Mesodermal cell (in vitro differentiated cells): ENCODE measurements at regions not wholly inside any gene's neighbourhood (a gene's known extent, or its start where the extent isn't known, plus 50 kb on each side); places are given as distances from the start of the nearest gene placed in this dataset.

Source experiments
- H3K27ac ChIP-seq: 2 replicates; pipeline ENCODE4 v1.7.0; 2013; ENCODE audit warnings: mild to moderate bottlenecking, low read depth, low read length, moderate library complexity; ENCODE audit not compliant: severe bottlenecking
- H3K36me3 ChIP-seq: 2 replicates; pipeline ENCODE4 v1.7.1; 2013; ENCODE audit warnings: mild to moderate bottlenecking, low read length, moderate library complexity; ENCODE audit not compliant: control insufficient read depth, insufficient read depth
- H3K4me1 ChIP-seq: one replicate; pipeline ENCODE4 v1.7.1; 2013; ENCODE audit warnings: mild to moderate bottlenecking, low read length; ENCODE audit not compliant: insufficient read depth, control insufficient read depth, poor library complexity, severe bottlenecking
- H3K4me3 ChIP-seq: 2 replicates; pipeline ENCODE4 v1.7.0; 2013; ENCODE audit warnings: low read length, control low read depth, mild to moderate bottlenecking; ENCODE audit not compliant: insufficient read depth, poor library complexity, severe bottlenecking; ENCODE audit errors: extremely low read depth
- H3K9me3 ChIP-seq: 2 replicates; pipeline ENCODE4 v1.7.1; 2013; ENCODE audit warnings: mild to moderate bottlenecking, low read length, moderate library complexity; ENCODE audit not compliant: control insufficient read depth
- WGBS, 2 experiments: methylation state at CpG; one replicate each; pipeline ENCODE4 v1.1.5; 2013; ENCODE audit warnings: missing lambda C conversion rate in 2 of 2; ENCODE audit not compliant: insufficient coverage in 2 of 2; 5-methylcytosine and 5-hydroxymethylcytosine counted together

GRCh38 chr4:133245226-133245625 lies 96.1 kb downstream of the PCDH10 start:
- WGBS, 2 experiments: no CpG with 5 or more reads among the region's 1 CpG
- Histone ChIP-seq H3K9me3 (no peaks in the 10 kb centered on the region), H3K4me3 (no peak overlapping the region), H3K27ac (no peak overlapping the region), H3K4me1 (no peaks in the 10 kb centered on the region), H3K36me3 (no peaks in the 10 kb centered on the region)
